ENCODE measurements at regions not wholly inside any gene's neighbourhood (a gene's known extent, or its start where the extent isn't known, plus 50 kb on each side); places are given as distances from the start of the nearest gene placed in this dataset.

DNA sequence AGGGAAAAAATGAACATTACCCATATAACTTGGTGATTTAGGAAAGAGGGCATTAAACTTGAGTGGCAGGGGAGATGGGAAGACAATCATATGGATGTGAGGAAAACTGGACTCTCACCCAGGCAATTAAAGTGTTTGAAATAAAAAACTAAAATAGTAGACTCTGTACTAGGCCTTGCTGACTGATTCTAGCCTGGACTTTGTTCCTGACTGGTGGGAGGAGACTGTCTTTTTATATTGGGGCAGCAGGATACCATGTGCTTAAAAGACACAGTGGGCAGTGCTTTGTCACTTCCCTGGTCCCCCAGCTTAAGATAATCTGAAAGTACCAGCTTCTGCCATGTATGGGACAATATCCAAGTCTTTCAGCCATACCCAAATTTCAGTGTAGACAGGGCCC, 107.0 kb downstream of the ACTL7B start:
- TF ChIP-seq, protein P1, sequence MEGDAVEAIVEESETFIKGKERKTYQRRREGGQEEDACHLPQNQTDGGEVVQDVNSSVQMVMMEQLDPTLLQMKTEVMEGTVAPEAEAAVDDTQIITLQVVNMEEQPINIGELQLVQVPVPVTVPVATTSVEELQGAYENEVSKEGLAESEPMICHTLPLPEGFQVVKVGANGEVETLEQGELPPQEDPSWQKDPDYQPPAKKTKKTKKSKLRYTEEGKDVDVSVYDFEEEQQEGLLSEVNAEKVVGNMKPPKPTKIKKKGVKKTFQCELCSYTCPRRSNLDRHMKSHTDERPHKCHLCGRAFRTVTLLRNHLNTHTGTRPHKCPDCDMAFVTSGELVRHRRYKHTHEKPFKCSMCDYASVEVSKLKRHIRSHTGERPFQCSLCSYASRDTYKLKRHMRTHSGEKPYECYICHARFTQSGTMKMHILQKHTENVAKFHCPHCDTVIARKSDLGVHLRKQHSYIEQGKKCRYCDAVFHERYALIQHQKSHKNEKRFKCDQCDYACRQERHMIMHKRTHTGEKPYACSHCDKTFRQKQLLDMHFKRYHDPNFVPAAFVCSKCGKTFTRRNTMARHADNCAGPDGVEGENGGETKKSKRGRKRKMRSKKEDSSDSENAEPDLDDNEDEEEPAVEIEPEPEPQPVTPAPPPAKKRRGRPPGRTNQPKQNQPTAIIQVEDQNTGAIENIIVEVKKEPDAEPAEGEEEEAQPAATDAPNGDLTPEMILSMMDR (conservative IDR thresholded peaks at IDR 0.05 in 1 of 2, IDR thresholded peaks at IDR 0.05 in 1 of 2; ENCODE audit: extremely low read depth in 1 of 2, insufficient read depth in 1 of 2, low read depth in 1 of 2, low read length in 2 of 2) = no peak
- no peak for TF ChIP-seq EZH2 (IDR thresholded peaks at IDR 0.05; ENCODE audit: borderline replicate concordance, low read length)
